ENCODE measurements at regions not wholly inside any gene's neighbourhood (a gene's known extent, or its start where the extent isn't known, plus 50 kb on each side); places are given as distances from the start of the nearest gene placed in this dataset.
"Not testable (repeated sequence)": the region's sequence is repeated elsewhere in the genome, so short reads cannot be mapped to it uniquely, and the experiment has no call there.

DNA sequence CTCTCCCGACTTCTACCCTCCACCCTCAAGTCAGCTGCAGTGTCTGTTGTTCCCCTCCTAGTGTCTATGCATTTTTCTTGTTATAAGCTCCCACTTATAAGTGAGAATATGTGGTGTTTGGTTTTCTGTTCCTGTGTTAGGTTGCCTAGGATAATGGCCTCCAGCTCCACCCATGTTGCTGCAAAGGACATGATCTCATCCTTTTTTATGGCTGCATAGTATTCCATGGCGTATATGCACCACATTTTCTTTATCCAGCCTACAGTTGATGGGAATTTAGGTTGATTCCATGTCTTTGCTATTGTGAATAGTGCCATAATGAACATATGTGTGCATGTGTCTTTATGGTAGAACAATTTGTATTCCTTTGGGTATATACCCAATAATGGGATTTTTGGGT is 80.7 kb downstream of the SPTSSA start:
- DNase-seq (ENCODE audit: low spot score); in situ Hi-C loops (cut with HindIII; ENCODE audit: low sequenced_read_pairs): not testable (repeated sequence)

DNA sequence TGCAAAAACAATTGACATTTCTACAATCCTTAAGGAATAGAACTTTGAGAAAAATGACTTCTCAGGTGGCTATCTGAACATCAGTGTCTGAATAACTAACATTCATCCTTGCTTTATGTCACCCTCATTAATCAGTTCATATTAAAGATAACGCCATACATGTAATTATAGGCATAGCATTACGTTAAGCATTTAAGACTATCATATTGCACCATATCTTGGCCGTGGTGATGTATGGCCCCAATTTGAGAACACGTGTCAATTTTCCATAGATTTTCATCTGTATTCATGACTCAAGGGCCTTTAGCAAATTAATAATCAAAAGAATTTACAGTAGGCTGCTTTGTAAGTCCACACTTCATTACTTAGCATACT is 81.6 kb downstream of the SPTSSA start:
- no peak for DNase-seq (ENCODE audit: low spot score)
- in situ Hi-C loops (cut with HindIII; ENCODE audit: low sequenced_read_pairs) = no loop called here

DNA sequence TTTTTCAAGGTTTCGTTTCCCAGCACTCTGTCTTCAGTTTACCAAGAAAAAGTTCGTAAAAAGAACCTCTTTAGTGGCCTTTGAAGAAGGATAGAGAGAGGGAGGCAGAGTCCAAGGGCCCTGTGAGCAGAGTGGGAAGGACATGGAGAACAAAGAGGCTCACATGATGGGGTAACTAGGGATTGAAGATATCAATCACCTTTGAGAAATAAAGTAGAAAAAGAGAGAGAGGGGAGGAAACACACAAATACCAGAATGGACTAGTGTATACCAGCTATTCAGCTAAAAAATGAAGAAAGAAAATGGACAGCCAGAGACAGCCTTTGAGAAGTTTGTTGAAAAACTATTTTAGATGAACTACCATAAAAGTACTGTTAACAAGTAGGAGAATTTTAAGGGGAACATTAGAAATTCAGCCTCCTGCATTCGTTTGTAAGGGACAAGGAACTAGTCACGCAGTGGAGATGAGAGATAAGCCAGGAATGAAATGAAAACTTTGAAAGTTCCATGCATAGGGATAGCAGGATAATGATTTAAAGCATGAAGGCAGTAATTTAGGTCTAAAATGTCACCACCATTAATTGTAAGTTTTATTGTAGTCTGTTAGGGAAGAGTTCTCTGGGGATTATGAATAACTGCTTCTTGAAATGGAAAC is 82.1 kb downstream of the SPTSSA start:
- in situ Hi-C loops (cut with HindIII; ENCODE audit: low sequenced_read_pairs) = no loop called here

DNA sequence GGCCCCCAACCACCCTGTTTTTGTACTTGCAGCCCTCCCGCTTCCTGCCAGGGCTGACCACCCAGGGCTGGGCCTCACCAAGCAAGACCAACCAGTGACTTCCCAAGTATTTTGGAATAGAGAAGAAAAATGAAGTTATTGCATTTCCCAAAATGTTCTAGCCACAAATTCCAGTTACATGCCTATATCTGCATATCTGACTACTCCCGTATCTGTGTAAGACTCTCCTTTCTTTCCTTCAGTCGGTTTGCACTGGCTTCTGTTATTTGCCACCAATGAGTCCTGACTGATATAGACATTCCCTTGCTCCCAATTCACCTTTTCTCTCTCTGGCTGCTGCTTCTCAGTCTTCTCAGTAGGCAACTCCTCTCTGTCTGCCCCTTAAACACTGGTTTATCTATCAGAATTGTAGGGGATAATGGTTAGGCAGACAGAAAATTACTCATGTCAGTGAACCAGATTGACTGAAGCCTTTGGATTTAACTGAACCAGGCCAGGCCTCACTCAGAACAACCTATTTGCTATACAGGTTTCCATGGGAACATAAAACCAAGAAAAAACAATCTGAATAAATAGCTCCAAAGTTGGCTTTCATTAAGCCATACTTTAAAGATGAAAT is 85.3 kb downstream of the SPTSSA start:
- in situ Hi-C loops (cut with HindIII; ENCODE audit: low sequenced_read_pairs) = no loop called here

More for the DNA sequence above, 82.1 kb downstream of the SPTSSA start:
- no peak for DNase-seq (ENCODE audit: low spot score)

DNA sequence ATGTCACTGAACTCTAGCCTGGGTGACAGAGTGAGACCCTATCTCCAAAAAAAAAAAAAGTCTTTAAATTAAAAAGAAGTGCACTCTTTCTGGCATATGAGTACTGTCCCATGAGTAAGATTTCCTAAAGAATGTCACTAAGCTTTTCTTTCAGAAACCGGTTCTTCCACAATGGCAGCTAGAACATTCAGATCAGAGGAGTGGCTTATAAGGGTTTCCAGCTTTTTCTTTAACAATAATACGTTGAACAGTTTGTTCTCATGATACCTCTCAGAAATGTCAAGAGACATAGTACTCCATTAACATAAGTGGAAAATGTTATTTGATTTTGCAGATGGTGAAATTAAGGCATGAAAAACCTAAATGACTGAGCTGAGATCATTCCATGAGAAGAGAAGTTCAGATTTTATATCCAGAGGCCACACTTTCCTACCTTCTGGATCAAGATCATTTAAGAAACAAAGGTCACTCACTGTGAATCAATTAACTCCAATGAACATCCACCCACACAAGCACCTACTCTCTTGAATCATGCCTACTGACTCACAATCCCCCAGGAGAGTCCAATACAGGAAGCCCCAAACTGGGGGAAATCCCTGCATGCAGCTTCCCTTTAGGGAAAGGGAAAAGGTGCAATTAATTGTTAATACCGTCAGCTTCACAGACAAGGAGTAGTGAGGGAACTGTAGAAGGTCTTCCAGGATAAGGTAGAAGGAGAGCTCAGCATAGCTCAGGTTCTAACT is 86.9 kb downstream of the SPTSSA start:
- no peak for DNase-seq (ENCODE audit: low spot score)
- in situ Hi-C loops (cut with HindIII; ENCODE audit: low sequenced_read_pairs) = no loop called here

More for the DNA sequence above, 85.3 kb downstream of the SPTSSA start:
- DNase-seq (ENCODE audit: low spot score) = no peak

DNA sequence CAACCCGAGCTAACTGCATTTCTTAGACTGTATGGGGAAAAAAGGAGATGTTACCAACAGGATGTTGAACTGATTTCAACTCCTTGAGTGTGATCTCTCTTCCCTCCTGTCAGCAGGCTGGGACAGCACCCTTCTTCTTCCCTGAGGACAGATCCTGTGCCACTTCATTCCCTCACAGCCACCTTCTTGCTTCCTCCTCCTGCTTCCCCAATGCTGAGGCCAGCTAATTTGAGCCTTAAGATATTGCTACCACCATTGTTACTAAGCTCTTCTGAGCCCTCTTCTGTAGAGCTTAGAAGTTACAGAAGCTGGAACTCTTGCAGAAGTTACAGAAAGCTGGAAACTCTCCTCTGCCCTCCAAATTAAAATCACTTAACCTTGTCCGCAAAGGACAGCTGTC is 88.8 kb downstream of the SPTSSA start:
- in situ Hi-C loops (cut with HindIII; ENCODE audit: low sequenced_read_pairs) = no loop called here
- DNase-seq (ENCODE audit: low spot score) = no peak

DNA sequence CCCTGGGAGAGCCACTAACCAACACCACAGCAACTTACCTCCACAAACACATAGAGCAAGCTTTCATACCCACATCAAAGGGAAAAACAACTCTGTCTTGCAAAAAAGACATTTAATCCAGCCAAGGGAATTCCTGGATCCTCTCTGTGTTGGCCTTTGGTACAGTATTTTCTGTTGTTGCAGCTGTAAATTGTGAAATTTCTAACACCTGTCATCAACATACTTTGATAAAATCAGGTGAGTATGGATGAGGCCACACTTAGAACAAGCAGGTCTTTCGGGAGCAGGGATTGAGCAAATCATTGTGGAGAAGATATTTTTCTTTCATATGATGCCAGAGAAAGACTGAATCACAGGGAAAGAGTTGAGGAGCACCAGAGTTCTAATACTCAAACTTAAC is 89.3 kb downstream of the SPTSSA start:
- in situ Hi-C loops (cut with HindIII; ENCODE audit: low sequenced_read_pairs) = no loop called here
- no peak for DNase-seq (ENCODE audit: low spot score)

DNA sequence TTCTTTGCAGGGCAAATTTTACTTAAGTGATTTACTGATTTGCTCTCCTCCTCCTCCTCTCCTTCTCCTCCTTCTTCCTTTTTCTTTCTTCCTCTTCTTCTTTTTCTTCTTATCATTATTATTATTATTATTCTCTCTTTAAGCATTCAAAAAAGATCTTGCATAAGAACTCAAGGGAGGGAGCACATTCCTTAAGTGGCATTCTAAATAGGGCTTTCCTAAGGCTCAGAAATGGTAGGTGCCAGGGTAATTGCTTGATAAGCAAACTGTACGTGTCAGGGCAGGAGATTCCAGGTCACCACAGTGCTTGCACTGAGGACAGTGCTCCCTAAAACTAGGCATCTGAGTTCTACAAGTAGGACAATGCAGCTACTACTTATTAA is 92.4 kb downstream of the SPTSSA start:
- in situ Hi-C loops (cut with HindIII; ENCODE audit: low sequenced_read_pairs) = no loop called here
- no peak for DNase-seq (ENCODE audit: low spot score)

DNA sequence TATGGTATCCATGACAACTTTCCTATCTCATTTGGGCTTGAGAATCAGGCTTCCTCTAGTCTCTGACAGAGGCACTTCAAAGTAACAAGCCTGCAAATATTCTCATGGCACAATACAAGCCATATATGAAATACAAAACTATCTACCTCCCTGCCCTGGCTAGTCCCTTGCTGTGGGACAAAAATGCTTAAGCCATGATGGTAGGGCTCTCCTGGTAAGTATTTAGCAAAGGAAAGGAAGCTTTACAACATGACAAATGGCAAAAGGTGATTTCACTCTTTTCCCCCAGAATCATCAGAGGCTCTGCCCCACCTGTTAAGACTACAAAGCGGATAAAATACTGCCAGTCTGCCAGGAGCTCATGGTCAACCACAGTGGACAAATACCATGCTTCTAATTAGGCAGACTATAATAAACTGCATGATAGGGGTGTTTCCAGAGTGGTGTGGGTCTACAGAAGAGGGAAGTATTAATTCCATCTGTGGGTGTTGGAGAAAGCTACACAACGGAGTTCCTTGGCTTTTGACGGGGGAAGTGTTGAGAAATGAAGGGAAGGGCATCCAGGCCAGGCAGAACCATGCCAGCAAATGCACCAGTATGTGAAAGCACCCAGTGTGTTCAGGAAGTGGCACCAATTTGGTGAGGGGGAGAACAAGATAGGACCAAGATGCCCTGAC is 92.9 kb downstream of the SPTSSA start:
- in situ Hi-C loops (cut with HindIII; ENCODE audit: low sequenced_read_pairs) = no loop called here

DNA sequence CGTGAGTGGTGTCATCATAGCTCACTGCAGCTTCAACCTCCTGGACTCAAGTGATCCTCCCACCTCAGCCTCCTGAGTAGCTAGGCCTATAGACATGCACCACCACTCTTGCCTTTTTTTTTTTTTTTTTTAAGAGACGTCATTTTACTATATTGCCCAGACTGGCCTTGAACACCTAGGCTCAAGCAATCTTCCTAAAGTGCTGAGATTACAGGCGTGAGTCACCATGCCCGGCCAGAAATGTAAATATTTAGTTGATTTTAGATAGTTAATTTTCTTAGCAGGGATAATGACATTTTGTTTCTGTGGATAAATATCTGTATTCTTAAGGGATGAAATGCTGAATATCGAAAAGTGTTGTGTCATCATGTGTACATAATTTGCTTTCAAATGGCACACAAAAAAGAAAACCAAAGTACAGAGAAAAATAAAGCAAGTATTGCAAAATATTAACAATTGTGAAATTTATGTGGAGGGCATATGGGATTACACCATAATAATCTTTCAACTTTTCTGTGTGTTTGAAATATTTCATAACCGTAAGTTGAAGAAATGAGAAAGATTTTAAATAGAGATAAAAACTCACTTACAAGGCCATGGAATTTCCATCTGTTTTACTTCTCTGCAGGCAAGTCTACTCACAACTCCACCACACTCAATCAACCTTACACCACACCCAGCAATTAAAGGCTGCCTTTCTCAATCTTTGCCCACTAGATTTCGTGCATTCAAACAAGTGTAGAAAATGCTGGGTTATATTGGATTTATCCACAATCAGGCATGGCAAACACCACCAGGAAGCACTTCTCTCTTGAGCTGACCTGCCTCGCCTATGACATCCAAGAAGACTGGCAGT is 93.7 kb downstream of the SPTSSA start:
- DNase-seq (ENCODE audit: low spot score) = no peak

More for the DNA sequence above, 92.9 kb downstream of the SPTSSA start:
- no peak for DNase-seq (ENCODE audit: low spot score)

DNA sequence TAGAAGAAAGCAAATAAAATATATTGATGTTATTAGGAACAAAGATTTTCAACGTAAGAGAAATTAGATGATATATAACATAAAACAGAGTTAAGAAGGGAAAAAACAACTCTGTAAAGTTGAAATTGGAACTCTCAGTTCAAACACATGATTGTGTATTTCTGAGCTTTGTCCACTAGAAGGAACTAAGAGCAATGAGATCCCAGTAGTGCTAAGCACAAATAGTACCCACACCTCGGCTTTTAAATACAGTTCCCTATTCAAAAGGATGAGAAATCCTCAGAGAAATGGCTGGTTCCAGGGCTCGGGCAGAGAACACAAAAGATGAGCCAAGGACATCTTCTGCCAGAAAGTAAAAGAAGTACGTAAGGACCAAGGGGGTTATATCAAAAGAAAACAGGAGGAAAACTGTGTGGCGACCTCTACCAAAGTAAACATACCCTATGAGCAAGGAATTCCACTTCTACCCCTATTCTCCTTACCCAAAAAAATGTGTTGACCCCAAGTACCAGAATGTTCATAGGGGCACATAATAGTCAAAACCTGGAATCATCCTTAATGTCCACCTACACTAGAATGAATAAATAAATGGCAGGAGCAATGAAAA is 96.6 kb downstream of the SPTSSA start:
- in situ Hi-C loops (cut with HindIII; ENCODE audit: low sequenced_read_pairs) = no loop called here
- peak; percentile 7 for DNase-seq (ENCODE audit: low spot score)

More for the DNA sequence above, 93.7 kb downstream of the SPTSSA start:
- in situ Hi-C loops (cut with HindIII; ENCODE audit: low sequenced_read_pairs) = no loop called here

DNA sequence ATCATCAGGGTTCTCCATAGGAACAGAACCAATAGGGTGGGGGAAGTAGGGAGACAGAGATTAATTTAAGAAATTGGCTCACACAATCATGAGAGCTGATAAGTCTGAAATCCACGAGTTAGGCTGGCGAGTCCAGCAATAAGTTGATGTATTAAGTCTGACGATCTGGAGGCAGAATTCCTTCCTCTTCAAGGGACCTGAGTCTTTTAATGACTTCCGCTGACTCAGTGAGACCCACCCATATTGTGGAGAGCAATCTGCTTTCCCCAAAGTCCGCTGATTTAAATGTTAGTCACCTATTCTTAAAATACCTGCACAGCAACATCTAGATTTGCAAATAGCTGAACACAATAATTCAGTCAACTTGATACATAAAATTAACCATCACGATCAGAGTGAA is 97.8 kb downstream of the SPTSSA start:
- in situ Hi-C loops (cut with HindIII; ENCODE audit: low sequenced_read_pairs) = no loop called here
- DNase-seq (ENCODE audit: low spot score) = no peak

DNA sequence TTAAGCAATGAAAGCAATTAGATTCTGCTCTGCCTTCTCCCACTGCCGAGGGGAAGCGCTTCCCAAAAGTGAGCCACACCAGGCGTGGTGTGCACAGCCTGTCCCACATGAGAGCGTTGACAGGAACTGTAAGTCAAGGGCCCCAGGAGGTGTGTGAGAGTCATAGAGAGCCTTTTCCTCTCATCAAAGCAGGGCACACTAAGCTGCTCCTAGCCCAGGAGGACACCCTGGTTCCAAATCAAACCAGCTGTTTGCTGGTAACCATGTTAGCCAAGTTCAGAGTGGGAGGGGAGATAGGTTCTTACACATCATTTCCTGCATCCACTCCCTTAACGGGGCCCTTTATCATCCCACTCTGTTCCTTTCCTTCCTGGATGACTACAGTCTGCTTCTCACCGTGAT is 98.3 kb downstream of the SPTSSA start:
- in situ Hi-C loops (cut with HindIII; ENCODE audit: low sequenced_read_pairs) = no loop called here
- no peak for DNase-seq (ENCODE audit: low spot score)

DNA sequence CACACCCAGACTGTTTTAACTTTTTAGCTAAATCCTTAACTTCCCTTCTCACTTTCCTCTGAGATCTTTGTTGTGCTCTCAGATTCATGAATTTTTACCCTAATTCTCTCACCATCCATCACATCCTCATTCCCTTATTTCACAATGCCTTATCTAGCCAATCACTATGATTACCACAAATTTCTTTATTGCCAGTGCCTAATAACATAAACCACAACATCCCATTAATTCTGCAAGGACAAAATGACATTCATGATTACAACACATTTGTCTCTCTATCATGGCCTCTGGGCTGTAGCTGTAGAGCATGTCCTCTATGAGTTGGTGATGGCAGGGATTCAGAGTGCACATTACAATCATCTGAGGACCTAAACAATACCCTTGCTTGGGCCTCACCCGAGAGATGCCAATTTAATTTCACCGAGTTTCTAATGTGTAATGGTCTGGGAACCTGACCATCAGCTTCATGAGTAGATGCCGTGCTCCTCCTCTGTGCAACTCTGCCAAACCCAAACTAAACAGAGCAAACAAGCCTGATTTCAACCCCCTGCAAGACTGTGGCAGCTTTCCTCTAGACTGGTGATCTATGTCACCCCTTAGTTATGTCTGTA is 99.3 kb downstream of the SPTSSA start:
- in situ Hi-C loops (cut with HindIII; ENCODE audit: low sequenced_read_pairs) = no loop called here
- DNase-seq (ENCODE audit: low spot score) = no peak

DNA sequence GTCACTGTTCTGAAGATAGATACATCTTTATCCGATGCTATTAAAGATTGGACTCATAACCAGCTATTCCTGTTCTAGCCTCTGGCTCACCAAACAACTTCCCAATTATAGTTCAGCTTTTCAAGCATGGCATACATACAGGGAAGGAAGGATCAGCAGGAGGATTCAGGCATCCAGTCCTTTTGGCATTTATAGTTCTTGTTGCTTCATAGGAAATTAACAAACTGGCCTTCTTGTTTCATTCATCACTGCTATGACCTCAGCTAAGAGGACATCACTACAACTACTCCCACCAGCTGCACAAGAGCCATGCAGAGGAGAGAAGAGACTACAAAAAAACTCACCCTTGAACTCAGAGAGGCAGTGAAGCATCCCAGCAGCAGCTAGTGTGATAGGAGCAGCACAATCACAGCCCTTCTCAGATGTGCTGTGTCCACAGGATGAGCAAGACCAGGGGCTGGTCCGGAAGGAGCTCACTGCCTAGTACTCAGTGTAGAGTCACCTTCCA is 100.5 kb downstream of the SPTSSA start:
- in situ Hi-C loops (cut with HindIII; ENCODE audit: low sequenced_read_pairs) = no loop called here
- DNase-seq (ENCODE audit: low spot score) = no peak

DNA sequence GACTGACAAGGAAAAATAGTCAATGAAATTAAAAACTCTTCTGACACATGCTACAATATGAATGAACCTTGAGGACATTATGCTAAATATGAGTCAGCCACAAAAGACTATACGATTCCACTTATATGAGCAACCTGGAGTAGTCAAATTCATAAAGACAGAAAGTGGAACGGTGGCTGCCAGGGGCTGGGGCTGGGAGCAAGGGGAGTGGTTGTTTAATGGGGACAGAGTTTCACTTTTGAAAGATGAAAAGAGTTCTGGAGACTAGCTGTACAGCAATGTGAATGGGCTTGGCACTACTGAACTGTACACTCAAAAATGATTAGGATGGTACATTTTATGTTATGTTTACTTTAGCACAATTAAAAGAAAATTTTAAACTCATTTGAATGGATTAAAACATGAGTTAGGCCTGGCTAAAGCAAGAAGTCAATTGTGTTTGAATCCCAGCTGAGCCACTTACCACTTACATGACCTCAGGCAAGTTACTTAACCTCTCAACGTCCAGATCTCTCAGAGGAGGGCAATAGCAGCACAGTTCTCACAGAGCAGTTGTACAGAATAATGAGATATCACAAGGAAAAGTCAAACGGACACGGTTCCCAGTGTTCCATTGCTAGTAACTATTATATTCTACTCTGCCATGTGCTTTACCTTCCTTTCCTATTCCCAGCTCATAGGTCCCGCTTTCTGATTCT is 102.5 kb downstream of the SPTSSA start:
- in situ Hi-C loops (cut with HindIII; ENCODE audit: low sequenced_read_pairs) = no loop called here
- no peak for DNase-seq (ENCODE audit: low spot score)

DNA sequence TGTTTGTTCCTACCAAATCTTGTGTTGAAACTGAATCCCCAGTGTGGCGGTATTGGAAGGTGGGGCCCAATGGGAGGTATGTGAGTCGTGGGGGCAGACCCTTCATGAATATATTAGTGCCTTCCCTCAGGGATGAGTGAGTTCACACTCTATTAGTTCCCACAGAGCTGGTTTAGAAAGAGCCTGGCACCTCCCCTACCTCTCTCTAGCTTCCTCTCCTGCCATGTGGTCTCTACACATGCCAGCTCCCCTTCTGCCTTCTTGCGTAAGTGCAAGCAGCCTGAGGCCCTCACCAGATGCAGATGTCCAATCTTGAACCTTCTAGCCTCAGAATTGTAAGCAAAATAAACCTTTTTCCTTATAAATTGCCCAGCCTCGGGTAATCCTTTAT is 105.8 kb downstream of the SPTSSA start:
- in situ Hi-C loops (cut with HindIII; ENCODE audit: low sequenced_read_pairs) = no loop called here
- DNase-seq (ENCODE audit: low spot score) = peak; percentile 21
